ENCODE measurements at regions not wholly inside any gene's neighbourhood (a gene's known extent, or its start where the extent isn't known, plus 50 kb on each side); places are given as distances from the start of the nearest gene placed in this dataset.
"Not testable (repeated sequence)": the region's sequence is repeated elsewhere in the genome, so short reads cannot be mapped to it uniquely, and the experiment has no call there.

GRCh38 chr13:40371531-40372125, 294.8 kb downstream of the FOXO1 start:
- Mint-ChIP-seq H3K36me3 (ENCODE audit: low read depth) (no peaks in the 10 kb centered on the region), H3K27me3 (ENCODE audit: low read depth) (no peaks in the 10 kb centered on the region), H3K9me3 (no peaks in the 10 kb centered on the region), H3K4me1 (peaks cover 63% of the 10 kb centered on the region), H3K4me3 (no peak overlapping the region), H3K27ac (ENCODE audit: unreplicated experiment) (peak overlapping the region; percentile 77)
- no peak for DNase-seq (ENCODE audit: low read depth, low spot score)
- no peak for TF ChIP-seq CTCF (conservative IDR thresholded peaks at IDR 0.05)

GRCh38 chr13:40373608-40374007, 292.8 kb downstream of the FOXO1 start:
- not testable (repeated sequence) for H3K9me3 Mint-ChIP-seq; H3K4me3 Mint-ChIP-seq; H3K27me3 Mint-ChIP-seq (ENCODE audit: low read depth); DNase-seq (ENCODE audit: low read depth, low spot score); H3K36me3 Mint-ChIP-seq (ENCODE audit: low read depth)
- H3K27ac Mint-ChIP-seq (ENCODE audit: unreplicated experiment): peak overlapping the region; percentile 96
- H3K4me1 Mint-ChIP-seq: peaks cover 63% of the 10 kb centered on the region

GRCh38 chr13:40375489-40376171, 290.8 kb downstream of the FOXO1 start:
- H3K4me1 Mint-ChIP-seq: peaks cover 69% of the 10 kb centered on the region
- H3K27ac Mint-ChIP-seq (ENCODE audit: unreplicated experiment): no peak overlapping the region
- no peak for TF ChIP-seq CTCF (conservative IDR thresholded peaks at IDR 0.05)
- H3K9me3 Mint-ChIP-seq: no peaks in the 10 kb centered on the region
- H3K4me3 Mint-ChIP-seq: no peak overlapping the region
- no peak for DNase-seq (ENCODE audit: low read depth, low spot score)
- H3K36me3 Mint-ChIP-seq (ENCODE audit: low read depth): no peaks in the 10 kb centered on the region
- no peaks in the 10 kb centered on the region for H3K27me3 Mint-ChIP-seq (ENCODE audit: low read depth)

GRCh38 chr13:40376296-40376849, 290.1 kb downstream of the FOXO1 start:
- H3K36me3 Mint-ChIP-seq (ENCODE audit: low read depth): no peaks in the 10 kb centered on the region
- no peak for TF ChIP-seq CTCF (conservative IDR thresholded peaks at IDR 0.05)
- H3K9me3 Mint-ChIP-seq: no peaks in the 10 kb centered on the region
- no peaks in the 10 kb centered on the region for H3K27me3 Mint-ChIP-seq (ENCODE audit: low read depth)
- no peak for DNase-seq (ENCODE audit: low read depth, low spot score)
- no peak overlapping the region for H3K27ac Mint-ChIP-seq (ENCODE audit: unreplicated experiment)
- no peak overlapping the region for H3K4me3 Mint-ChIP-seq
- H3K4me1 Mint-ChIP-seq: peaks cover 64% of the 10 kb centered on the region

GRCh38 chr13:40376867-40377535, 289.4 kb downstream of the FOXO1 start:
- Mint-ChIP-seq H3K9me3 (no peaks in the 10 kb centered on the region), H3K4me1 (peaks cover 62% of the 10 kb centered on the region), H3K4me3 (no peak overlapping the region), H3K36me3 (ENCODE audit: low read depth) (no peaks in the 10 kb centered on the region), H3K27me3 (ENCODE audit: low read depth) (no peaks in the 10 kb centered on the region), H3K27ac (ENCODE audit: unreplicated experiment) (no peak overlapping the region)
- no peak for DNase-seq (ENCODE audit: low read depth, low spot score)
- TF ChIP-seq CTCF (conservative IDR thresholded peaks at IDR 0.05): no peak

GRCh38 chr13:40377783-40378182, 288.7 kb downstream of the FOXO1 start:
- DNase-seq (ENCODE audit: low read depth, low spot score): no peak
- Mint-ChIP-seq H3K9me3 (no peaks in the 10 kb centered on the region), H3K27ac (ENCODE audit: unreplicated experiment) (no peak overlapping the region), H3K27me3 (ENCODE audit: low read depth) (no peaks in the 10 kb centered on the region), H3K4me3 (no peak overlapping the region), H3K36me3 (ENCODE audit: low read depth) (no peaks in the 10 kb centered on the region), H3K4me1 (peaks cover 61% of the 10 kb centered on the region)
- no peak for TF ChIP-seq CTCF (conservative IDR thresholded peaks at IDR 0.05)

Data from neural crest cell (in vitro differentiated cells).